SK-N-SH (cell line): ENCODE measurements at regions not wholly inside any gene's neighbourhood (a gene's known extent, or its start where the extent isn't known, plus 50 kb on each side); places are given as distances from the start of the nearest gene placed in this dataset.
"Not testable (repeated sequence)": the region's sequence is repeated elsewhere in the genome, so short reads cannot be mapped to it uniquely, and the experiment has no call there.

Experiments
- CTCF ChIA-PET: fragments of 300-600, 350-600 bp; formaldehyde crosslinking; extraction: SDS; loops from one replicate; lab custom pipeline; 2021; lab: Yijun Ruan, JAX
- POLR2A ChIA-PET: fragments of 350-600 bp; sonication (Branson Sonifier 250); formaldehyde crosslinking; extraction: SDS; loops from one replicate; lab custom pipeline; 2020; ENCODE audit warnings: antibody characterized with exemption, inconsistent platforms; lab: Yijun Ruan, JAX
- DNase-seq: peaks from one replicate; pipeline ENCODE4 v3.0.0; 2012
- H2AFZ ChIP-seq: fragments of 200-600 bp; sonication (generic); 2 replicates; pipeline ENCODE4 v1.8.1; 2016; ENCODE audit warnings: antibody characterized with exemption, mild to moderate bottlenecking, low read depth
- H3F3A ChIP-seq: fragments of 200-600 bp; sonication (generic); replicated peaks from 2 replicates; pipeline ENCODE3; 2016; ENCODE audit warnings: antibody characterized with exemption, mild to moderate bottlenecking; ENCODE audit not compliant: insufficient read depth
- H3K27ac ChIP-seq, 2 experiments: fragments of 200-500 bp in 1 of 2; fragments of 200-600 bp in 1 of 2; sonication (Bioruptor generic) in 1 of 2; sonication (generic), shearing (Covaris generic) in 1 of 2; 2 replicates each; pipeline versions ENCODE4 v1.5.1 to v1.6.1; 2014 to 2016; ENCODE audit warnings: low read depth in 2 of 2, inconsistent platforms in 1 of 2, low read length in 1 of 2, mild to moderate bottlenecking in 1 of 2, mixed read lengths in 1 of 2
- H3K27me3 ChIP-seq: fragments of 200-600 bp; sonication (generic), shearing (Covaris generic); 2 replicates; pipeline ENCODE4 v1.6.1; 2016; ENCODE audit warnings: mixed run types; ENCODE audit not compliant: insufficient read depth
- H3K36me3 ChIP-seq, 2 experiments: fragments of 200-500 bp in 1 of 2; fragments of 200-600 bp in 1 of 2; sonication (Bioruptor generic) in 1 of 2; sonication (generic) in 1 of 2; replicated peaks in 1 of 2; 2 replicates each; pipeline versions ENCODE3 to v1.5.1; 2014 to 2016; ENCODE audit warnings: low read length in 1 of 2, mild to moderate bottlenecking in 1 of 2; ENCODE audit not compliant: insufficient read depth in 2 of 2, control insufficient read depth in 1 of 2
- H3K4me1 ChIP-seq, 2 experiments: fragments of 200-500 bp in 1 of 2; fragments of 200-600 bp in 1 of 2; sonication (Bioruptor generic) in 1 of 2; sonication (generic), shearing (Covaris generic) in 1 of 2; 2 replicates each; pipeline versions ENCODE4 v1.5.1 to v1.6.1; 2014 to 2016; ENCODE audit warnings: low read depth in 1 of 2, low read length in 1 of 2, mixed run types in 1 of 2; ENCODE audit not compliant: insufficient read depth in 2 of 2, control insufficient read depth in 1 of 2
- H3K4me2 ChIP-seq: fragments of 200-600 bp; sonication (generic), shearing (Covaris generic); 2 replicates; pipeline ENCODE4 v1.6.1; 2017; ENCODE audit warnings: mixed run types
- H3K4me3 ChIP-seq, 2 experiments: fragments of 200-500 bp in 1 of 2; fragments of 200-600 bp in 1 of 2; sonication (Bioruptor generic) in 1 of 2; sonication (generic), shearing (Covaris generic) in 1 of 2; 2 replicates each; pipeline versions ENCODE4 v1.5.1 to v1.8.1; 2014 to 2016; ENCODE audit warnings: low read depth in 2 of 2, inconsistent platforms in 1 of 2, low read length in 1 of 2, mild to moderate bottlenecking in 1 of 2, mixed read lengths in 1 of 2, moderate library complexity in 1 of 2
- H3K79me2 ChIP-seq: fragments of 200-600 bp; sonication (generic); 2 replicates; pipeline ENCODE4 v1.8.1; 2017; ENCODE audit warnings: mild to moderate bottlenecking; ENCODE audit not compliant: insufficient read depth
- H3K9ac ChIP-seq: fragments of 200-600 bp; sonication (generic); 2 replicates; pipeline ENCODE4 v1.6.1; 2017; ENCODE audit warnings: mixed run types
- H3K9me2 ChIP-seq: fragments of 200-600 bp; sonication (generic); 2 replicates; pipeline ENCODE4 v1.6.1; 2017; ENCODE audit warnings: mixed run types
- H3K9me3 ChIP-seq: fragments of 200-600 bp; sonication (generic); 2 replicates; pipeline ENCODE4 v1.6.1; 2017; ENCODE audit warnings: mixed run types, mild to moderate bottlenecking, moderate library complexity
- H4K20me1 ChIP-seq: fragments of 200-600 bp; sonication (generic); 2 replicates; pipeline ENCODE4 v1.6.1; 2017; ENCODE audit warnings: mild to moderate bottlenecking, mixed run types; ENCODE audit not compliant: insufficient read depth
- ELF1 ChIP-seq: IDR thresholded peaks from 2 replicates; pipeline ENCODE4 v1.4.0; 2012
- EP300 ChIP-seq, 2 experiments: IDR thresholded peaks; 2 replicates each; pipeline versions ENCODE4 v1.4.0 to v1.6.1; 2012; ENCODE audit warnings: borderline replicate concordance in 1 of 2, low read depth in 1 of 2, low read length in 1 of 2
- FOSL2 ChIP-seq: IDR thresholded peaks from 2 replicates; pipeline ENCODE4 v1.4.0; 2012; ENCODE audit warnings: low read depth, mild to moderate bottlenecking, moderate library complexity, borderline replicate concordance
- FOXJ3 ChIP-seq: sonication (generic); formaldehyde crosslinking; IDR thresholded peaks from 2 replicates; pipeline ENCODE4 v1.5.1; 2020; ENCODE audit warnings: mild to moderate bottlenecking, missing genetic modification reagents
- GABPA ChIP-seq: IDR thresholded peaks from 2 replicates; pipeline ENCODE4 v1.4.0; 2012; ENCODE audit warnings: low read depth, mild to moderate bottlenecking
- SIN3A ChIP-seq: IDR thresholded peaks from 2 replicates; pipeline ENCODE4 v1.6.1; 2012; ENCODE audit warnings: low read depth, mild to moderate bottlenecking, low read length, moderate library complexity, borderline replicate concordance
- WGBS: methylation state at CpG from one replicate; pipeline ENCODE4 v1.1.6; 2017; ENCODE audit warnings: low lambda C conversion rate; 5-methylcytosine and 5-hydroxymethylcytosine counted together
- TF ChIP-seq, protein P1 (sequence below): IDR thresholded peaks from 2 replicates; pipeline ENCODE4 v1.6.1; 2012; ENCODE audit warnings: mild to moderate bottlenecking, low read depth, low read length, moderate library complexity
- TF ChIP-seq, protein P2 (sequence below): IDR thresholded peaks from 2 replicates; pipeline ENCODE4; 2012
- TF ChIP-seq, protein P3 (sequence below): fragments of 150-350 bp; IDR thresholded peaks from 2 replicates; pipeline ENCODE4 v1.6.1; 2017; ENCODE audit warnings: antibody characterized with exemption, low read length, low read depth, borderline replicate concordance

DNA sequence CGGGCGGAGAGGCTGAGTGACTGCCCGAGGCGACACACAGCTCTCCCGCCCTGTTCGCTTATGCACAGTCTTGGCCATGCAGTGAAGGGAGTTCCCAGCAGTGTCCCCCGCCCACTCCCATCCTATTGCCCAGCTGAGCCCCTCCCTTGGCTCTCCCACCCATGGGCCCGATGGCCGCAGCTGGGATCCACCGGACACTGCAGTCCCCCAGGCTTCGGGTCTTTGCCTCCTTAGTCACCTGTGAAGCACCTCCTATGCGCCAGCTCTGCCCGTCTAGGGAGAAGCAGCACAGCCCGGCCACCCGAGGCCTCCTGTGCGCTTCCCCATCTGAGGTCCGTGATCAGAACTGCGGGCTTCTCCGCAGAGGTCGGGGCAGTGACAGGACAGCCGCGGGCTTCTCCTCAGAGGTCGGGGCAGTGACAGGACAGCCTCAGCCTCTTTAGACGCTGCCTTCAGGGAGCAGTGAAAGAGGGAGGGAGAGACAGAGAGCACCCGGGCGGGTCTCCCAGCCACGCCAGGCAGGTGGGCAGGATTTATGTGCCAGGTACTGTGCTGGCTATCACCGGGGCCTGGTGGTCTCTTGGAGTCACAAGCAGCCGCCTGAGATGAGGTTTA is 143.1 kb downstream of the LAT start:
- 82% methylated on average over 22 of the region's 29 CpGs for WGBS
- H3F3A ChIP-seq, POLR2A ChIA-PET, H4K20me1 ChIP-seq, DNase-seq, H3K27me3 ChIP-seq, H3K9ac ChIP-seq, H3K79me2 ChIP-seq, H3K4me2 ChIP-seq, H2AFZ ChIP-seq, CTCF ChIA-PET, H3K9me3 ChIP-seq, H3K4me3 ChIP-seq, H3K27ac ChIP-seq, H3K9me2 ChIP-seq, H3K36me3 ChIP-seq: not testable (repeated sequence)
- H3K4me1 ChIP-seq: peaks cover 0 to 18% of the 10 kb centered on the region in 2 experiments; a peak in 1 of 4 replicates

DNA sequence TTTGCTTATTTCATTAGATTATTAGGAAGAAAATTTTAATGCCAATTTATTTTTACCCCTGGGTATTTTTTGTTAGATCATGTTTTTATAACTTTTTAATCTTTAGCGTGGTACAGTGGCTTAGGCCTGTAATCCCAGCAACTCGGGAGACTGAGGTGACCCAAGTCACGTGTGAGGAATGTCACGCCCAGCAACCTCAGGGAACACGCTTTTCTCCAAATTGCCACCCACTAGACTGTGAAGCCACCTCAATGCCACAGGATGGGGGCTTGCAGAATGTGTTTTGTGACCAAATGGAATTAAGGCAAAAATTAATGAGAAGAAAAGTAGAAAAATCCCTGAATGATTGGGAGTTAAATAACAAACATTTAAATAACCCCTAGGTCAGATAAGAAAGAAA is 141.8 kb downstream of the LAT start:
- no peak for DNase-seq
- no peaks in the 10 kb centered on the region for H3K9me2 ChIP-seq
- H3K79me2 ChIP-seq: no peaks in the 10 kb centered on the region
- ChIA-PET CTCF (no interaction called here), POLR2A (no interaction called here)
- H3F3A ChIP-seq: no peaks in the 10 kb centered on the region
- no peak overlapping the region for H3K4me2 ChIP-seq
- no peaks in the 10 kb centered on the region for H4K20me1 ChIP-seq
- no peak overlapping the region for H3K27ac ChIP-seq
- H3K9me3 ChIP-seq: no peaks in the 10 kb centered on the region
- H3K36me3 ChIP-seq: no peaks in the 10 kb centered on the region
- H3K4me3 ChIP-seq: no peak overlapping the region
- H3K4me1 ChIP-seq: peaks cover 0 to 9% of the 10 kb centered on the region in 2 experiments; a peak in 1 of 4 replicates
- H2AFZ ChIP-seq: no peak overlapping the region
- no peaks in the 10 kb centered on the region for H3K27me3 ChIP-seq
- TF ChIP-seq, protein P1, sequence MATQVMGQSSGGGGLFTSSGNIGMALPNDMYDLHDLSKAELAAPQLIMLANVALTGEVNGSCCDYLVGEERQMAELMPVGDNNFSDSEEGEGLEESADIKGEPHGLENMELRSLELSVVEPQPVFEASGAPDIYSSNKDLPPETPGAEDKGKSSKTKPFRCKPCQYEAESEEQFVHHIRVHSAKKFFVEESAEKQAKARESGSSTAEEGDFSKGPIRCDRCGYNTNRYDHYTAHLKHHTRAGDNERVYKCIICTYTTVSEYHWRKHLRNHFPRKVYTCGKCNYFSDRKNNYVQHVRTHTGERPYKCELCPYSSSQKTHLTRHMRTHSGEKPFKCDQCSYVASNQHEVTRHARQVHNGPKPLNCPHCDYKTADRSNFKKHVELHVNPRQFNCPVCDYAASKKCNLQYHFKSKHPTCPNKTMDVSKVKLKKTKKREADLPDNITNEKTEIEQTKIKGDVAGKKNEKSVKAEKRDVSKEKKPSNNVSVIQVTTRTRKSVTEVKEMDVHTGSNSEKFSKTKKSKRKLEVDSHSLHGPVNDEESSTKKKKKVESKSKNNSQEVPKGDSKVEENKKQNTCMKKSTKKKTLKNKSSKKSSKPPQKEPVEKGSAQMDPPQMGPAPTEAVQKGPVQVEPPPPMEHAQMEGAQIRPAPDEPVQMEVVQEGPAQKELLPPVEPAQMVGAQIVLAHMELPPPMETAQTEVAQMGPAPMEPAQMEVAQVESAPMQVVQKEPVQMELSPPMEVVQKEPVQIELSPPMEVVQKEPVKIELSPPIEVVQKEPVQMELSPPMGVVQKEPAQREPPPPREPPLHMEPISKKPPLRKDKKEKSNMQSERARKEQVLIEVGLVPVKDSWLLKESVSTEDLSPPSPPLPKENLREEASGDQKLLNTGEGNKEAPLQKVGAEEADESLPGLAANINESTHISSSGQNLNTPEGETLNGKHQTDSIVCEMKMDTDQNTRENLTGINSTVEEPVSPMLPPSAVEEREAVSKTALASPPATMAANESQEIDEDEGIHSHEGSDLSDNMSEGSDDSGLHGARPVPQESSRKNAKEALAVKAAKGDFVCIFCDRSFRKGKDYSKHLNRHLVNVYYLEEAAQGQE: no peak
- TF ChIP-seq ELF1 (no peak), FOSL2 (no peak), EP300 (IDR thresholded peaks at IDR 0.05; ENCODE audit: borderline replicate concordance in 1 of 2, low read depth in 1 of 2, low read length in 1 of 2) (no peak)
- TF ChIP-seq, protein P2, sequence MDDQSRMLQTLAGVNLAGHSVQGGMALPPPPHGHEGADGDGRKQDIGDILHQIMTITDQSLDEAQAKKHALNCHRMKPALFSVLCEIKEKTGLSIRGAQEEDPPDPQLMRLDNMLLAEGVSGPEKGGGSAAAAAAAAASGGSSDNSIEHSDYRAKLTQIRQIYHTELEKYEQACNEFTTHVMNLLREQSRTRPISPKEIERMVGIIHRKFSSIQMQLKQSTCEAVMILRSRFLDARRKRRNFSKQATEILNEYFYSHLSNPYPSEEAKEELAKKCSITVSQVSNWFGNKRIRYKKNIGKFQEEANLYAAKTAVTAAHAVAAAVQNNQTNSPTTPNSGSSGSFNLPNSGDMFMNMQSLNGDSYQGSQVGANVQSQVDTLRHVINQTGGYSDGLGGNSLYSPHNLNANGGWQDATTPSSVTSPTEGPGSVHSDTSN: no peak
- WGBS: 78% methylated on average over 5 of the region's 5 CpGs
- no peak overlapping the region for H3K9ac ChIP-seq

DNA sequence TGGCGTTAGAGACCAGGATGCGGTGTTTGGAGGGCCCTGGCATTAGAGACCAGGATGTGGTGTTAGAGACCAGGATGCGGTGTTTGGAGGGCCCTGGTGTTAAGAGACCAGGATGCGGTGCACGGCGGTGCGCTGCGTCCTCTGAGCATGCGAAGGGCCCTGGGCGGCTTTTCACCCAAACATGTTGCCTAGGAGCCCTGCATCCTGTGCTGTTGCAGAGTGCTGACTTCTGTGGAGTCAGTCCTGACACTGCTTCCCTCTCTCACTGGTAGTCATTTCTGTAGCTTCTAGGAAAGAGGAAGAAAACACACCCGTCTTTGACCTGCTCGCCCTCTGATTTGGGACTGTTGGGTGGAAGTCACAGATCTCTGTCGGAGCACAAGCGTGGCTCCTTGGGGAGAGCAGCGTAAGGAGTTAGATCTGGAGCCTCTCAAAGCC is 141.2 kb downstream of the LAT start:
- H2AFZ ChIP-seq: no peak overlapping the region
- no peaks in the 10 kb centered on the region for H4K20me1 ChIP-seq
- H3K27me3 ChIP-seq: no peaks in the 10 kb centered on the region
- no peaks in the 10 kb centered on the region for H3K9me2 ChIP-seq
- POLR2A ChIA-PET: no interaction called here
- CTCF ChIA-PET: no interaction called here
- H3K36me3 ChIP-seq: no peaks in the 10 kb centered on the region
- peaks cover 0 to 4% of the 10 kb centered on the region in 2 experiments; a peak in 1 of 4 replicates for H3K4me1 ChIP-seq
- 92% methylated on average over 14 of the region's 15 CpGs for WGBS
- no peak overlapping the region for H3K4me3 ChIP-seq
- H3K79me2 ChIP-seq: no peaks in the 10 kb centered on the region
- no peak overlapping the region for H3K27ac ChIP-seq
- H3K4me2 ChIP-seq: no peak overlapping the region
- no peaks in the 10 kb centered on the region for H3K9me3 ChIP-seq
- DNase-seq: no peak
- no peak overlapping the region for H3K9ac ChIP-seq
- H3F3A ChIP-seq: no peaks in the 10 kb centered on the region
- TF ChIP-seq GABPA: no peak
- TF ChIP-seq, protein P2: no peak
- no peak for TF ChIP-seq SIN3A
- TF ChIP-seq ELF1: no peak
- TF ChIP-seq, protein P3, sequence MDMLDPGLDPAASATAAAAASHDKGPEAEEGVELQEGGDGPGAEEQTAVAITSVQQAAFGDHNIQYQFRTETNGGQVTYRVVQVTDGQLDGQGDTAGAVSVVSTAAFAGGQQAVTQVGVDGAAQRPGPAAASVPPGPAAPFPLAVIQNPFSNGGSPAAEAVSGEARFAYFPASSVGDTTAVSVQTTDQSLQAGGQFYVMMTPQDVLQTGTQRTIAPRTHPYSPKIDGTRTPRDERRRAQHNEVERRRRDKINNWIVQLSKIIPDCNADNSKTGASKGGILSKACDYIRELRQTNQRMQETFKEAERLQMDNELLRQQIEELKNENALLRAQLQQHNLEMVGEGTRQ: no peak
- TF ChIP-seq FOXJ3 (CRISPR knock-in tag): no peak
